Endothelial cell of umbilical vein (primary cell): ENCODE measurements at regions not wholly inside any gene's neighbourhood (a gene's known extent, or its start where the extent isn't known, plus 50 kb on each side); places are given as distances from the start of the nearest gene placed in this dataset.

Experiments
- BruUV-seq: library from RNA; stranded (reverse); fragments of 400-500 nt; replicated peaks from 2 replicates; lab custom pipeline; 2021; lab: Mats Ljungman, UMichigan
- CTCF ChIA-PET: fragments of 300-600, 350-600 bp; sonication (Branson Sonifier 250); formaldehyde crosslinking; loops from one replicate; lab custom pipeline; 2021; ENCODE audit warnings: antibody characterized with exemption, inconsistent platforms; lab: Charles Lee
- POLR2A ChIA-PET: fragments of 300-600, 350-600 bp; sonication (Branson Sonifier 250); formaldehyde crosslinking; loops from one replicate; lab custom pipeline; 2021; ENCODE audit warnings: antibody characterized with exemption, inconsistent platforms; lab: Charles Lee
- DNase-seq: peaks from one replicate; pipeline ENCODE4 v3.0.0-alpha.2; 2011; ENCODE audit warnings: low read depth, low spot score
- FAIRE-seq: peaks from 2 replicates; lab custom pipeline; 2011; peaks lifted over from hg19 to GRCh38; lab: Jason Lieb, UNC
- H2AFZ ChIP-seq: 2 replicates; pipeline ENCODE4 v1.6.0; 2012; ENCODE audit warnings: low read depth, low read length, control low read depth, inconsistent platforms
- H3K27ac ChIP-seq: 2 replicates; pipeline ENCODE4 v1.5.1; 2011; ENCODE audit warnings: low read depth, mild to moderate bottlenecking, control low read depth, low read length, moderate library complexity; ENCODE audit not compliant: insufficient read depth
- H3K27me3 ChIP-seq, 2 experiments: 2 replicates each; pipeline versions ENCODE4 v1.6.0 to v1.6.1; 2011; ENCODE audit warnings: low read length in 2 of 2, mixed read lengths in 1 of 2; ENCODE audit not compliant: control insufficient read depth in 2 of 2, insufficient read depth in 2 of 2
- H3K36me3 ChIP-seq, 2 experiments: 2 replicates in 1 of 2; 3 replicates in 1 of 2; pipeline ENCODE4 v1.5.1; 2011; ENCODE audit warnings: low read length in 2 of 2, mild to moderate bottlenecking in 1 of 2, moderate library complexity in 1 of 2; ENCODE audit not compliant: control insufficient read depth in 2 of 2, insufficient read depth in 2 of 2; ENCODE audit errors: extremely low read depth in 1 of 2
- H3K4me1 ChIP-seq: 3 replicates; pipeline ENCODE4 v1.5.1; 2011; ENCODE audit warnings: mild to moderate bottlenecking, low read length; ENCODE audit not compliant: control insufficient read depth, insufficient read depth; ENCODE audit errors: extremely low read depth
- H3K4me2 ChIP-seq: 2 replicates; pipeline ENCODE4 v1.6.1; 2011; ENCODE audit warnings: low read length, control low read depth, mixed read lengths; ENCODE audit not compliant: insufficient read depth
- H3K4me3 ChIP-seq, 3 experiments: fragments of 200-600 bp in 1 of 3; sonication (generic), shearing (Covaris generic) in 1 of 3; replicated peaks in 1 of 3; 2 replicates each; pipeline ENCODE4 v1.5.1; 2011 to 2016; ENCODE audit warnings: control low read depth in 3 of 3, low read length in 3 of 3, mild to moderate bottlenecking in 2 of 3, inconsistent platforms in 1 of 3, low read depth in 1 of 3, moderate library complexity in 1 of 3; ENCODE audit not compliant: insufficient read depth in 1 of 3
- H3K79me2 ChIP-seq: 2 replicates; pipeline ENCODE4 v1.6.0; 2012; ENCODE audit warnings: low read length, inconsistent platforms; ENCODE audit not compliant: control insufficient read depth, insufficient read depth
- H3K9ac ChIP-seq: replicated peaks from 2 replicates; pipeline ENCODE3; 2011; ENCODE audit warnings: low read length, control low read depth; ENCODE audit not compliant: insufficient read depth; ENCODE audit errors: extremely low read depth
- H3K9me1 ChIP-seq: replicated peaks from 3 replicates; pipeline ENCODE4 v1.6.0; 2011; ENCODE audit warnings: mild to moderate bottlenecking, low read length; ENCODE audit not compliant: control insufficient read depth, insufficient read depth; ENCODE audit errors: extremely low read depth
- H3K9me3 ChIP-seq: replicated peaks from 2 replicates; pipeline ENCODE4 v1.5.1; 2012; ENCODE audit warnings: low read length, inconsistent platforms; ENCODE audit not compliant: control insufficient read depth, insufficient read depth
- H4K20me1 ChIP-seq: replicated peaks from 2 replicates; pipeline ENCODE3; 2011; ENCODE audit warnings: mild to moderate bottlenecking, low read length; ENCODE audit not compliant: control insufficient read depth, insufficient read depth; ENCODE audit errors: extremely low read depth
- CTCF ChIP-seq, 2 donors: IDR thresholded peaks; 1 replicate in 1 of 2; 2 replicates in 1 of 2; pipeline ENCODE4 v1.5.1; 2011; ENCODE audit warnings: low read length in 2 of 2, mild to moderate bottlenecking in 2 of 2, moderate library complexity in 2 of 2, control low read depth in 1 of 2, inconsistent platforms in 1 of 2, low read depth in 1 of 2; ENCODE audit not compliant: insufficient read depth in 1 of 2; ENCODE audit errors: extremely low read depth in 1 of 2
- EZH2 ChIP-seq: IDR thresholded peaks from 2 replicates; pipeline ENCODE4 v1.6.1; 2012; ENCODE audit warnings: borderline replicate concordance, low read depth, mild to moderate bottlenecking, moderate library complexity, low read length, inconsistent platforms; ENCODE audit not compliant: severe bottlenecking
- FOS ChIP-seq: IDR thresholded peaks from 2 replicates; pipeline ENCODE4 v1.6.1; 2011; ENCODE audit warnings: mild to moderate bottlenecking, low read length, moderate library complexity, borderline replicate concordance; ENCODE audit not compliant: insufficient read depth
- GATA2 ChIP-seq: IDR thresholded peaks from 2 replicates; pipeline ENCODE4 v1.7.0; 2011; ENCODE audit warnings: low read depth, mild to moderate bottlenecking, moderate library complexity, mixed read lengths, low read length; ENCODE audit not compliant: insufficient read length, insufficient read depth
- JUN ChIP-seq: IDR thresholded peaks from 2 replicates; pipeline ENCODE4 v1.6.1; 2011; ENCODE audit warnings: borderline replicate concordance, low read depth; ENCODE audit not compliant: insufficient read length, insufficient read depth
- MAX ChIP-seq: IDR thresholded peaks from 2 replicates; pipeline ENCODE4 v1.6.1; 2011; ENCODE audit not compliant: insufficient read depth, insufficient read length
- MYC ChIP-seq: IDR thresholded peaks from one replicate; pipeline ENCODE4 v1.6.1; 2011; ENCODE audit warnings: mild to moderate bottlenecking, low read depth, low read length
- POLR2A ChIP-seq: IDR thresholded peaks from 2 replicates; pipeline ENCODE4 v1.6.1; 2012; ENCODE audit warnings: low read depth, mild to moderate bottlenecking, control low read depth, low read length
- POLR2AphosphoS5 ChIP-seq: IDR thresholded peaks from 2 replicates; pipeline ENCODE4 v1.6.1; 2012; ENCODE audit warnings: low read depth, mild to moderate bottlenecking, control low read depth, low read length, moderate library complexity; ENCODE audit not compliant: insufficient read depth
- dilution Hi-C: fragments of 300-500 bp; cut with MboI; formaldehyde crosslinking; loops from one replicate; pipeline ENCODE4 v1.15.0; 2019; ENCODE audit warnings: low sequenced_read_pairs; ENCODE audit not compliant: extremely low pct_ligation_motif_present
- intact Hi-C: fragments of 100-400 bp; cut with micrococcal nuclease; formaldehyde crosslinking; loops from one replicate; pipeline ENCODE4 v1.10.0; 2022

GRCh38 chr1:118371612-118372011 lies 186.6 kb upstream of the SPAG17 start:
- dilution Hi-C loops, result no loop called here
- no peaks in the 10 kb centered on the region for H3K79me2 ChIP-seq
- TF ChIP-seq EZH2 (no peak), JUN (no peak), GATA2 (no peak), POLR2A (no peak), FOS (no peak), MAX (no peak), POLR2AphosphoS5 (no peak), MYC (no peak), CTCF (IDR thresholded peaks at IDR 0.05; ENCODE audit: extremely low read depth in 1 of 2, insufficient read depth in 1 of 2, low read depth in 1 of 2, low read length in 2 of 2) (no peak)
- ChIA-PET CTCF (no interaction called here), POLR2A (no interaction called here)
- no peaks in the 10 kb centered on the region for H3K4me1 ChIP-seq
- DNase-seq, result no peak
- no peaks in the 10 kb centered on the region for H3K36me3 ChIP-seq
- H2AFZ ChIP-seq, result no peak overlapping the region
- H3K9me3 ChIP-seq, result no peaks in the 10 kb centered on the region
- H3K27ac ChIP-seq, result no peak overlapping the region
- no peaks in the 10 kb centered on the region for H3K27me3 ChIP-seq
- H4K20me1 ChIP-seq, result no peaks in the 10 kb centered on the region
- H3K4me2 ChIP-seq, result no peak overlapping the region
- H3K9me1 ChIP-seq, result no peaks in the 10 kb centered on the region
- no peak for FAIRE-seq
- no peak overlapping the region for H3K4me3 ChIP-seq
- no peak overlapping the region for H3K9ac ChIP-seq
- intact Hi-C loops, result no loop called here
- no TSS peak for BruUV-seq
